ENCODE measurements at regions not wholly inside any gene's neighbourhood (a gene's known extent, or its start where the extent isn't known, plus 50 kb on each side); places are given as distances from the start of the nearest gene placed in this dataset.

GRCh38 chr4:55725057-55725456 is 89.0 kb upstream of the NMU start:
- H3K4me3 ChIP-seq (ENCODE audit: low read depth, low read length), result no peak overlapping the region
- DNase-seq (ENCODE audit: low read depth, low spot score), result no peak
- CTCF ChIA-PET, result no interaction called here
- no peak for TF ChIP-seq CTCF (IDR thresholded peaks at IDR 0.05; ENCODE audit: insufficient read depth, low read length, missing control alignments)
- POLR2A ChIA-PET, result no interaction called here

- ChIA-PET POLR2A (no interaction called here), CTCF (no interaction called here)
- no peak overlapping the region for H3K4me3 ChIP-seq (ENCODE audit: low read depth, low read length)
- DNase-seq (ENCODE audit: low read depth, low spot score), result no peak
- no peak for TF ChIP-seq CTCF (IDR thresholded peaks at IDR 0.05; ENCODE audit: insufficient read depth, low read length, missing control alignments)
Observed at GRCh38 chr4:55727746-55728145, 91.6 kb upstream of the NMU start.

- no peak for DNase-seq (ENCODE audit: low read depth, low spot score)
- POLR2A ChIA-PET, result no interaction called here
- TF ChIP-seq CTCF (IDR thresholded peaks at IDR 0.05; ENCODE audit: insufficient read depth, low read length, missing control alignments), result no peak
- H3K4me3 ChIP-seq (ENCODE audit: low read depth, low read length), result no peak overlapping the region
- CTCF ChIA-PET, result no interaction called here
Observed at GRCh38 chr4:55729351-55730279, 90.0 kb upstream of the EXOC1L start.

- POLR2A ChIA-PET, result no interaction called here
Observed at GRCh38 chr4:55730280-55730931, 89.2 kb upstream of the EXOC1L start.

GRCh38 chr4:55731959-55732358 is 87.6 kb upstream of the EXOC1L start:
- POLR2A ChIA-PET, result no interaction called here
- H3K4me3 ChIP-seq (ENCODE audit: low read depth, low read length), result no peak overlapping the region
- no peak for TF ChIP-seq CTCF (IDR thresholded peaks at IDR 0.05; ENCODE audit: insufficient read depth, low read length, missing control alignments)
- no peak for DNase-seq (ENCODE audit: low read depth, low spot score)
- CTCF ChIA-PET, result no interaction called here

More at GRCh38 chr4:55730280-55730931, 89.2 kb upstream of the EXOC1L start:
- DNase-seq (ENCODE audit: low read depth, low spot score), result no peak
- no peak overlapping the region for H3K4me3 ChIP-seq (ENCODE audit: low read depth, low read length)
- no peak for TF ChIP-seq CTCF (IDR thresholded peaks at IDR 0.05; ENCODE audit: insufficient read depth, low read length, missing control alignments)
- CTCF ChIA-PET, result interaction anchor here (1.3 kb wide), 1 partner anchor 759 kb away, joined by 4 read pairs; no protein-coding TSS in a partner anchor

GRCh38 chr4:55732864-55733263 is 86.7 kb upstream of the EXOC1L start:
- H3K4me3 ChIP-seq (ENCODE audit: low read depth, low read length), result no peak overlapping the region
- no peak for DNase-seq (ENCODE audit: low read depth, low spot score)
- TF ChIP-seq CTCF (IDR thresholded peaks at IDR 0.05; ENCODE audit: insufficient read depth, low read length, missing control alignments), result no peak
- POLR2A ChIA-PET, result no interaction called here
- CTCF ChIA-PET, result interaction anchor here (1.1 kb wide), 1 partner anchor 10 kb away, joined by 3 read pairs; no protein-coding TSS in a partner anchor

Measured in AG04449 (cell line).